Liver (tissue), 8 donors: ENCODE measurements at regions not wholly inside any gene's neighbourhood (a gene's known extent, or its start where the extent isn't known, plus 50 kb on each side); places are given as distances from the start of the nearest gene placed in this dataset.

Experiments
- DNase-seq: peaks from one replicate; pipeline ENCODE4 v3.0.0-alpha.2; 2017; ENCODE audit warnings: low spot score
- H3K27ac ChIP-seq, 2 donors: one replicate each; pipeline ENCODE4 v1.7.0; 2013; ENCODE audit warnings: inconsistent platforms in 2 of 2, low read length in 2 of 2, control low read depth in 1 of 2, low read depth in 1 of 2, mild to moderate bottlenecking in 1 of 2
- H3K27me3 ChIP-seq, 4 donors: one replicate each; pipeline versions ENCODE4 v1.6.1 to v1.7.0; 2013; ENCODE audit warnings: low read length in 3 of 4, inconsistent platforms in 1 of 4, mild to moderate bottlenecking in 1 of 4, moderate library complexity in 1 of 4; ENCODE audit not compliant: control insufficient read depth in 4 of 4, insufficient read depth in 4 of 4
- H3K36me3 ChIP-seq, 4 donors: one replicate each; pipeline versions ENCODE4 v1.6.1 to v1.7.0; 2013; ENCODE audit warnings: low read length in 3 of 4, mild to moderate bottlenecking in 3 of 4, low read depth in 1 of 4, moderate library complexity in 1 of 4; ENCODE audit not compliant: control insufficient read depth in 4 of 4, insufficient read depth in 3 of 4
- H3K4me1 ChIP-seq, 4 donors: one replicate each; pipeline versions ENCODE4 v1.6.1 to v1.7.0; 2013; ENCODE audit warnings: low read length in 3 of 4, mild to moderate bottlenecking in 3 of 4, moderate library complexity in 1 of 4; ENCODE audit not compliant: control insufficient read depth in 4 of 4, insufficient read depth in 4 of 4
- H3K4me3 ChIP-seq, 3 donors: one replicate each; pipeline versions ENCODE4 v1.6.1 to v1.7.0; 2013; ENCODE audit warnings: low read length in 3 of 3, control low read depth in 1 of 3, low read depth in 1 of 3, mild to moderate bottlenecking in 1 of 3
- H3K9ac ChIP-seq, 2 donors: one replicate each; pipeline ENCODE4 v1.7.0; 2013; ENCODE audit warnings: low read length in 2 of 2, mild to moderate bottlenecking in 2 of 2, moderate library complexity in 2 of 2, control low read depth in 1 of 2, low read depth in 1 of 2
- H3K9me3 ChIP-seq, 4 donors: one replicate each; pipeline versions ENCODE4 v1.6.1 to v1.7.0; 2013; ENCODE audit warnings: low read length in 3 of 4; ENCODE audit not compliant: control insufficient read depth in 4 of 4
- ATF3 ChIP-seq: IDR thresholded peaks from 2 replicates; pipeline ENCODE4 v1.6.1; 2016; ENCODE audit warnings: antibody characterized with exemption
- CTCF ChIP-seq: fragments of 150-350 bp; IDR thresholded peaks from 2 replicates; pipeline ENCODE4 v1.5.1; 2017; ENCODE audit warnings: improper control_type of control experiment, low read depth, low read length; ENCODE audit not compliant: missing input control
- EGR1 ChIP-seq, 2 donors: IDR thresholded peaks; 2 replicates each; pipeline ENCODE4 v1.6.1; 2016 to 2018; ENCODE audit warnings: antibody characterized with exemption in 2 of 2, low read depth in 2 of 2
- FOXA1 ChIP-seq: IDR thresholded peaks from 2 replicates; pipeline ENCODE4 v1.6.1; 2016; ENCODE audit warnings: antibody characterized with exemption
- FOXA2 ChIP-seq: IDR thresholded peaks from 2 replicates; pipeline ENCODE4 v1.6.1; 2016; ENCODE audit warnings: antibody characterized with exemption
- GABPA ChIP-seq, 2 donors: IDR thresholded peaks in 1 of 2; conservative IDR thresholded peaks in 1 of 2; 2 replicates each; pipeline ENCODE4 v1.6.1; 2016; ENCODE audit warnings: antibody characterized with exemption in 2 of 2, mild to moderate bottlenecking in 1 of 2, moderate library complexity in 1 of 2
- HNF4A ChIP-seq, 2 donors: conservative IDR thresholded peaks; 2 replicates each; pipeline ENCODE4 v1.6.1; 2016; ENCODE audit warnings: antibody characterized with exemption in 2 of 2, mild to moderate bottlenecking in 2 of 2
- HNF4G ChIP-seq: IDR thresholded peaks from 2 replicates; pipeline ENCODE4 v1.6.1; 2016; ENCODE audit warnings: antibody characterized with exemption
- JUND ChIP-seq, 2 donors: IDR thresholded peaks; 2 replicates each; pipeline ENCODE4 v1.6.1; 2016; ENCODE audit warnings: antibody characterized with exemption in 2 of 2
- MAX ChIP-seq: IDR thresholded peaks from 2 replicates; pipeline ENCODE4 v1.6.1; 2016; ENCODE audit warnings: antibody characterized with exemption
- NR2F2 ChIP-seq: IDR thresholded peaks from 2 replicates; pipeline ENCODE4 v1.6.1; 2016; ENCODE audit warnings: antibody characterized with exemption
- RAD21 ChIP-seq, 2 donors: IDR thresholded peaks; 2 replicates each; pipeline ENCODE4 v1.6.1; 2016; ENCODE audit warnings: antibody characterized with exemption in 2 of 2, mild to moderate bottlenecking in 2 of 2
- REST ChIP-seq: IDR thresholded peaks from 2 replicates; pipeline ENCODE4 v1.6.1; 2016; ENCODE audit warnings: antibody characterized with exemption, mild to moderate bottlenecking
- RXRA ChIP-seq, 2 donors: IDR thresholded peaks; 2 replicates each; pipeline ENCODE4 v1.6.1; 2017 to 2018; ENCODE audit warnings: antibody characterized with exemption in 2 of 2, mild to moderate bottlenecking in 1 of 2
- SP1 ChIP-seq: IDR thresholded peaks from 2 replicates; pipeline ENCODE4 v1.6.1; 2018; ENCODE audit warnings: antibody characterized with exemption, mild to moderate bottlenecking
- TAF1 ChIP-seq: conservative IDR thresholded peaks from 2 replicates; pipeline ENCODE4 v1.6.1; 2016; ENCODE audit warnings: antibody characterized with exemption, mild to moderate bottlenecking
- YY1 ChIP-seq: IDR thresholded peaks from 2 replicates; pipeline ENCODE4 v1.6.1; 2016; ENCODE audit warnings: antibody characterized with exemption, mild to moderate bottlenecking
- ZBTB33 ChIP-seq: IDR thresholded peaks from 2 replicates; pipeline ENCODE4 v1.6.1; 2016; ENCODE audit warnings: antibody characterized with exemption
- WGBS: extraction: QIAGEN DNeasy Blood & Tissue Kit; methylation state at CpG from one replicate; pipeline ENCODE4 v1.1.7; 2013; 5-methylcytosine and 5-hydroxymethylcytosine counted together
- donor health status: healthy.
- donor health status: healthy.
- donor health status: healthy.
- donor health status: healthy.
- donor health status: healthy.

GRCh38 chr2:156892467-156893281 is 364.8 kb upstream of the GALNT5 start:
- H3K4me1 ChIP-seq: peaks cover 0 to 7% (median 3%) of the 10 kb centered on the region in 4 donors
- no peaks in the 10 kb centered on the region for H3K27me3 ChIP-seq
- H3K36me3 ChIP-seq: no peaks in the 10 kb centered on the region
- H3K9me3 ChIP-seq: no peaks in the 10 kb centered on the region
- no peak for TF ChIP-seq ATF3
- TF ChIP-seq TAF1: no peak
- TF ChIP-seq FOXA1: no peak
- peak in 1 of 2 donors; percentile 56 for TF ChIP-seq HNF4A (conservative IDR thresholded peaks at IDR 0.05)
- peak; percentile 58 for TF ChIP-seq CTCF
- TF ChIP-seq HNF4G: no peak
- peak; percentile 26 for TF ChIP-seq YY1
- TF ChIP-seq RAD21 (IDR thresholded peaks at IDR 0.05): peak; percentile 90
- no peak for TF ChIP-seq EGR1 (IDR thresholded peaks at IDR 0.05; ENCODE audit: low read depth in 2 of 2)
- TF ChIP-seq FOXA2: peak; percentile 31
- TF ChIP-seq GABPA (IDR thresholded peaks at IDR 0.05 in 1 of 2, conservative IDR thresholded peaks at IDR 0.05 in 1 of 2): no peak
- TF ChIP-seq SP1: peak; percentile 88
- TF ChIP-seq JUND (IDR thresholded peaks at IDR 0.05): peak in 1 of 2 donors; percentile 10
- peak; percentile 65 to 88 for TF ChIP-seq RXRA (IDR thresholded peaks at IDR 0.05)
- TF ChIP-seq NR2F2: no peak
- TF ChIP-seq MAX: no peak
- TF ChIP-seq REST: no peak
- TF ChIP-seq ZBTB33: peak; percentile 25
- H3K27ac ChIP-seq: no peak overlapping the region
- no peak overlapping the region for H3K9ac ChIP-seq
- no peak for DNase-seq
- WGBS: 7% methylated on average over 14 of the region's 14 CpGs
- peak overlapping the region in 2 of 3 donors; percentile 30 to 40 for H3K4me3 ChIP-seq
